VCaP (cell line): ENCODE measurements at regions not wholly inside any gene's neighbourhood (a gene's known extent, or its start where the extent isn't known, plus 50 kb on each side); places are given as distances from the start of the nearest gene placed in this dataset.

ENCODE experiments used
- H3K27ac ChIP-seq: fragments of 450-650 bp; 2 replicates; pipeline ENCODE4 v1.5.1; 2017
- TF ChIP-seq, protein P1 (sequence below): fragments of 450-650 bp; conservative IDR thresholded peaks from 2 replicates; pipeline ENCODE4 v1.5.1; 2017; ENCODE audit warnings: mild to moderate bottlenecking, moderate library complexity

DNA sequence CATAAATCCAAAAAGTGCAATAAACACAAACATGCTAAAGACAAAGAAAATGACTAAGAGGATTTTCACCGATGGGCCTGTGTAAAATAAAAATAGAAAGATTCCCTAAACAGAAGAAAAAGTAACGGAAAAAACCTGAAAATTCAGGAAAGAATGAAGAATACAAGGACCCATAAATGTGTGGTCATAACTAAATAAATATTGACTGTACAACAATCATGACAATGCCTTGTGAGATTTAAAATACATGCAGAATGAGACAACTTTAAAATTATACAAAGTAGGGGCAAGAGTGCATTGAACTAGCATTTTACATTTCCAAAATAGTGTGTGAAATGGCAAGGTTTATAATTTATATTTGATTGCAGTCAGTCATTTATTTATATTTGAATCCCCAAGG lies 409.1 kb upstream of the ANKRD30A start:
- TF ChIP-seq, protein P1, sequence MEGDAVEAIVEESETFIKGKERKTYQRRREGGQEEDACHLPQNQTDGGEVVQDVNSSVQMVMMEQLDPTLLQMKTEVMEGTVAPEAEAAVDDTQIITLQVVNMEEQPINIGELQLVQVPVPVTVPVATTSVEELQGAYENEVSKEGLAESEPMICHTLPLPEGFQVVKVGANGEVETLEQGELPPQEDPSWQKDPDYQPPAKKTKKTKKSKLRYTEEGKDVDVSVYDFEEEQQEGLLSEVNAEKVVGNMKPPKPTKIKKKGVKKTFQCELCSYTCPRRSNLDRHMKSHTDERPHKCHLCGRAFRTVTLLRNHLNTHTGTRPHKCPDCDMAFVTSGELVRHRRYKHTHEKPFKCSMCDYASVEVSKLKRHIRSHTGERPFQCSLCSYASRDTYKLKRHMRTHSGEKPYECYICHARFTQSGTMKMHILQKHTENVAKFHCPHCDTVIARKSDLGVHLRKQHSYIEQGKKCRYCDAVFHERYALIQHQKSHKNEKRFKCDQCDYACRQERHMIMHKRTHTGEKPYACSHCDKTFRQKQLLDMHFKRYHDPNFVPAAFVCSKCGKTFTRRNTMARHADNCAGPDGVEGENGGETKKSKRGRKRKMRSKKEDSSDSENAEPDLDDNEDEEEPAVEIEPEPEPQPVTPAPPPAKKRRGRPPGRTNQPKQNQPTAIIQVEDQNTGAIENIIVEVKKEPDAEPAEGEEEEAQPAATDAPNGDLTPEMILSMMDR = no peak
- no peak overlapping the region for H3K27ac ChIP-seq

DNA sequence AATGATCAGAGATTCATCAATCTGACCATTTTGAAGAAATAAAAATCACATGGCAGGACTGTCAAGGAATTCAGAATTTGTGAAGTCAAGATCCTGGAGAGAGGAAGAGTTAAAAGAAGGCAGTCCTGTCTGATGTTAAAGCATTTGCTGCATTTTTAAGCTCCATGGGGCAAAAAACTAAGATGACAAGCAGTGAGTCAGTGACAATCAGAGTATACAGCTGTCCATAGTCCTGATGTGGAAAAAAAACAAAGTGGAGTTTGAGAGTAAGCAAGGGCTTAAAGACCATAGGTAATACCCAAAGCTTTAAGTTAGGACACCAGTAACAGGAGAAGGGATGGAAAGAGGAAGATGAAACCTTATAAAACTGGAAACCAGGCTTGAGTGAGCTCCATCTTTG lies 412.7 kb upstream of the ANKRD30A start:
- TF ChIP-seq, protein P1 = no peak
- no peak overlapping the region for H3K27ac ChIP-seq

DNA sequence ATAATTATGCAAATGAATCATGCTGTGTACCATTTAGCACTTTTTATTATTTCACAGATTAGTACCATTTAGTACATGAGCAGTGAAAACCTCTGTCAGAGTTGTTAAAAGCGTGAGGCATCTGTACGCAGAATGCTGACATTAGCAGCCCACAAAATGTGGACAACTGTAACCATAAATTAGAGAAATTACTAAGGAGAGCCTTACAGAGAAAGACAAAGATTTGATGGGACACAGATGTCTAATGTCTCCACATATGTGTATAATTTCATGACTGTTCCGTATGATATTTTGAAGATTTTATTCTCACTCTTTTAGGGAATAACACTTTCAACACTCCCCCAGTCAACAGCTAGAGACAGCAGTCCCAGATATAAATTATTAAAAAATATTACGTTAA lies 414.0 kb upstream of the ANKRD30A start:
- H3K27ac ChIP-seq = no peak overlapping the region
- TF ChIP-seq, protein P1 = no peak

DNA sequence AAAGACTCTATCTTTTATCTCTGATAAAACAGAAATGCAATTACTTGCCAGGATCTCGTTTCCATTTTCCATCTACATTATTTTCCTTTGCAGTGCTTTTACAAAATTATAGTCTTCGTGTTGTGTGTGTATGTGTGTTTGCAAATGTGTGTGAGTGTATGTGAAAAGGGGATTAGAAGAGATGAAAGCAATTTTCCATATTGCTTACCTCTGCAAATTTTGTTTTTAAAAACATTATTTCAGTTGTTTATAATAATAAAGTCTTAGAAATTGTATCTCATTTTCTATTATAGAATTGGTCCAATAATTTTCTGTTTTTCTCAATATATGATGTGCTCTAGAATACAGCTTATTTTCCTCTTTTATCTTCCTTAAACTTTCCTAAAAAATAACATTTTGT lies 421.3 kb upstream of the ANKRD30A start:
- H3K27ac ChIP-seq = no peak overlapping the region
- TF ChIP-seq, protein P1 = no peak

DNA sequence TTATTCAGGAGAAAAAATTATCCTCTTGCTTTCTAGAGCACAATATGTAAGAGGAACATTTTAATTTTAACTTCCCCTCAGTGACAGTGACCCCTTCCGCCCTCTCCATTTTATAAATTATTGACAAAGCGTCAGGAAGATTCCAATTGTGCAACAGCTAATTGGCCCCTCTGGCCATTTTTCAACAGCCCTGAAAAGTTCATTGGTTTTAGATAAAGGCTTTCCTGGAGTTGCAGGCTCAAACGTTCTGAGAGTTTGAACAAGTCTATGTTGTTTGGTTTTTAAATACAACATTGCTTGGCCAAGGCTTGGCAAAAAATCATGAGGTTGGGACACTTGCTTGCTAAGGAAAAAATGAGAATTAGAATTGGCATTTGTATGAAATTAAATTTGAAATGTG lies 422.2 kb upstream of the ANKRD30A start:
- TF ChIP-seq, protein P1 = no peak
- H3K27ac ChIP-seq = no peak overlapping the region

DNA sequence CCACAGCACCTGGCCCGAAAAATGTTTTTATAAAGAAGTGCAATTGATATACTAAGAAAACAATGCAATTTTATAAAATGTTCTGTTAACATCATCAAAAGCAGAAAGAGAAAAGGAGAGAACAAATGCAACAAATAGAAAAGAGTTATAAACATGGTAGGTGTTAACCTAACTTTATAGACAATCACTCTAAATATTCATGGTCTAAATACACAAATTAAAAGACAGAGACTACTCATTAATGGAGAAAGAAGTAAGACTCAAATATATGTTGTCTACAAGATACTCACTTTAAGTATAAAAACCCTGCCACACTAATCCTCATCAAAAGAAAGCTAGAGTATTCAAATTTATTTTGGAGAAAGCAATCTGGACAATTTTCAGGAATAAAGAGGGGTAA lies 425.3 kb upstream of the ANKRD30A start:
- TF ChIP-seq, protein P1 = no peak
- no peak overlapping the region for H3K27ac ChIP-seq

DNA sequence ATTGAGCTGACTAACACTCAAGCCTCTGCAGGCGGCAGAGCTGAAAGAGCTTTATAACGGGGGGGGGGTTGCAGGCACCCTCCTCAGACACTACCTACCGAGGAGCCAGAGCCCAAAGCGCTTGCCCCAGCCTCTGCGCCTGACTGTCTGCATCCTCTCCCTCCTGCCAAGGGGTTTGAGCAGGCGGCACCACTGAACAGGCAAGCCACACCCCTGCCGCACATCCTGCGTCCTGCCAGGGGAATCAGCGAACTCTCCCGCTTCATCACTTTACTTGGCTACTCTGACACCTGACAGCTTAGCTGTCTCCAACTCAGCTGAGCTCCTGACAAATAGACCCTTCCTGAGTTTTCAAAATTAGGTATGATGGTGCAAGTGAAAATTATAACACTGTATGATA lies 432.6 kb upstream of the ANKRD30A start:
- H3K27ac ChIP-seq = no peak overlapping the region
- TF ChIP-seq, protein P1 = no peak

DNA sequence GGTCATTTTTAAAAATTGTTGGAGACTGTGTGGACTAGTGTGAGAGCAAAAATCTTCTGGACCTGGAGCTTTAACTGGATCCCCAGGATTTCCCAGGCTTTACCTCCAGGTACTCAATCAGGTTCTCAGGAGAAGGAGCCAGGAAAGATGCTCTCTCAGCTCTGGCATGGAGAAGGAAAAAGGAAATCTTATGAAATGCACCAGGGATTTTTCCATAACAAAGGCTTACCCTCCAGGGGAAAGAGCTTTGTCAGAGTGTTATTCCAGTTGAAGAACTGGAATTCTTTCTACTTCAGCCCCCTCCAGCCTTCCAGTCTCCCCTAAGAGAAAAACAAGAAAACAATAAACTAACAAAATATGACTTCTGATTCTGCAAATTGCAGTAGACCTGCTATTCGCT lies 436.7 kb upstream of the ANKRD30A start:
- TF ChIP-seq, protein P1 = no peak
- H3K27ac ChIP-seq = no peak overlapping the region
